Neural cell (in vitro differentiated cells): ENCODE measurements at regions not wholly inside any gene's neighbourhood (a gene's known extent, or its start where the extent isn't known, plus 50 kb on each side); places are given as distances from the start of the nearest gene placed in this dataset.

Source experiments
- H2AFZ ChIP-seq: fragments of 200-600, 300-800 bp; sonication (generic), shearing (Covaris generic); 2 replicates; pipeline ENCODE4 v1.6.0; 2014; ENCODE audit warnings: low read depth, mild to moderate bottlenecking, antibody characterized with exemption, low read length, moderate library complexity
- H3F3A ChIP-seq: fragments of 200-600 bp; shearing (Covaris generic); 2 replicates; pipeline ENCODE4 v1.6.1; 2016; ENCODE audit warnings: mild to moderate bottlenecking, moderate library complexity, mixed read lengths, antibody characterized with exemption, low read length; ENCODE audit not compliant: insufficient read depth, poor library complexity, severe bottlenecking
- H3K27ac ChIP-seq: fragments of 200-600, 300-800 bp; sonication (generic), shearing (Covaris generic); 2 replicates; pipeline ENCODE4 v1.5.1; 2014; ENCODE audit warnings: mild to moderate bottlenecking, low read length, moderate library complexity
- H3K27me3 ChIP-seq: fragments of 300-800, 200-600 bp; sonication (generic), shearing (Covaris generic); 2 replicates; pipeline ENCODE4 v1.6.0; 2014; ENCODE audit warnings: mild to moderate bottlenecking, low read depth, low read length, moderate library complexity; ENCODE audit not compliant: insufficient read depth
- H3K36me3 ChIP-seq: fragments of 300-800, 200-600 bp; sonication (generic), shearing (Covaris generic); 2 replicates; pipeline ENCODE4 v1.5.1; 2014; ENCODE audit warnings: mild to moderate bottlenecking, antibody characterized with exemption, low read length, moderate library complexity; ENCODE audit not compliant: insufficient read depth
- H3K4me2 ChIP-seq: fragments of 300-800, 200-600 bp; sonication (generic), shearing (Covaris generic); 2 replicates; pipeline ENCODE4 v1.6.0; 2014; ENCODE audit warnings: mild to moderate bottlenecking, low read length
- H3K4me3 ChIP-seq: fragments of 300-800, 200-600 bp; sonication (generic), shearing (Covaris generic); 2 replicates; pipeline ENCODE4 v1.5.1; 2014; ENCODE audit warnings: mild to moderate bottlenecking, low read length, moderate library complexity
- H3K79me2 ChIP-seq: fragments of 200-600 bp; shearing (Covaris generic); replicated peaks from 2 replicates; pipeline ENCODE4 v1.6.0; 2014; ENCODE audit warnings: mild to moderate bottlenecking, low read length, moderate library complexity; ENCODE audit not compliant: insufficient read depth
- H3K9ac ChIP-seq: fragments of 300-800, 200-600 bp; sonication (generic), shearing (Covaris generic); 2 replicates; pipeline ENCODE4 v1.6.1; 2016; ENCODE audit warnings: mild to moderate bottlenecking, low read length, mixed read lengths
- H3K9me2 ChIP-seq: fragments of 200-600 bp; shearing (Covaris generic); 2 replicates; pipeline ENCODE4 v1.6.1; 2016; ENCODE audit warnings: mild to moderate bottlenecking, low read length, mixed read lengths; ENCODE audit not compliant: insufficient read depth
- H3K9me3 ChIP-seq: fragments of 200-600, 300-800 bp; sonication (generic), shearing (Covaris generic); 2 replicates; pipeline ENCODE4 v1.6.1; 2016; ENCODE audit warnings: mild to moderate bottlenecking, mixed run types, low read length, moderate library complexity, mixed read lengths
- H4K20me1 ChIP-seq: fragments of 200-600 bp; shearing (Covaris generic); 2 replicates; pipeline ENCODE4 v1.6.1; 2016; ENCODE audit warnings: mild to moderate bottlenecking, mixed run types; ENCODE audit not compliant: insufficient read depth
- EP300 ChIP-seq: fragments of 450-650 bp; conservative IDR thresholded peaks from 2 replicates; pipeline ENCODE4 v1.6.1; 2014; ENCODE audit warnings: antibody characterized with exemption, mild to moderate bottlenecking, moderate library complexity; ENCODE audit not compliant: poor library complexity, severe bottlenecking
- EZH2 ChIP-seq: fragments of 200-600, 300-800 bp; shearing (Covaris generic), sonication (generic); IDR thresholded peaks from 2 replicates; pipeline ENCODE4 v1.6.1; 2014; ENCODE audit warnings: antibody characterized with exemption, low read length, borderline replicate concordance, mild to moderate bottlenecking; ENCODE audit not compliant: insufficient read depth, poor library complexity, severe bottlenecking
- MXI1 ChIP-seq: fragments of 450-650 bp; conservative IDR thresholded peaks from 2 replicates; pipeline ENCODE4 v1.6.1; 2014; ENCODE audit warnings: antibody characterized with exemption, mild to moderate bottlenecking; ENCODE audit not compliant: poor library complexity, severe bottlenecking
- POLR2AphosphoS5 ChIP-seq: IDR thresholded peaks from 2 replicates; pipeline ENCODE4 v1.6.1; 2012
- RAD21 ChIP-seq: fragments of 450-650 bp; conservative IDR thresholded peaks from 2 replicates; pipeline ENCODE4 v1.6.1; 2014; ENCODE audit warnings: antibody characterized with exemption, mild to moderate bottlenecking, moderate library complexity
- REST ChIP-seq: IDR thresholded peaks from 2 replicates; pipeline ENCODE4 v1.6.1; 2012; ENCODE audit warnings: borderline replicate concordance
- SMC3 ChIP-seq: fragments of 450-650 bp; conservative IDR thresholded peaks from 2 replicates; pipeline ENCODE4 v1.6.1; 2014; ENCODE audit warnings: antibody characterized with exemption, mild to moderate bottlenecking, moderate library complexity; ENCODE audit not compliant: poor library complexity
- TAF1 ChIP-seq: IDR thresholded peaks from 2 replicates; pipeline ENCODE4 v1.6.1; 2012; ENCODE audit warnings: low read depth
- TF ChIP-seq, protein P1 (sequence below): fragments of 450-650 bp; IDR thresholded peaks from 2 replicates; pipeline ENCODE4 v1.5.1; 2014; ENCODE audit warnings: antibody characterized with exemption, mild to moderate bottlenecking, moderate library complexity; ENCODE audit not compliant: poor library complexity, severe bottlenecking

GRCh38 chr3:190183121-190183520 lies 62.4 kb upstream of the P3H2 start:
- no peaks in the 10 kb centered on the region for H4K20me1 ChIP-seq
- H3K27ac ChIP-seq = no peak overlapping the region
- no peak overlapping the region for H3K4me3 ChIP-seq
- peaks cover 4% of the 10 kb centered on the region for H3F3A ChIP-seq
- H2AFZ ChIP-seq = no peak overlapping the region
- H3K4me2 ChIP-seq = no peak overlapping the region
- no peaks in the 10 kb centered on the region for H3K9me3 ChIP-seq
- H3K36me3 ChIP-seq = no peaks in the 10 kb centered on the region
- H3K9me2 ChIP-seq = no peaks in the 10 kb centered on the region
- no peak overlapping the region for H3K9ac ChIP-seq
- no peaks in the 10 kb centered on the region for H3K27me3 ChIP-seq
- TF ChIP-seq REST (no peak), EZH2 (no peak), RAD21 (no peak), EP300 (no peak), MXI1 (no peak), POLR2AphosphoS5 (no peak), SMC3 (no peak), TAF1 (no peak)
- TF ChIP-seq, protein P1, sequence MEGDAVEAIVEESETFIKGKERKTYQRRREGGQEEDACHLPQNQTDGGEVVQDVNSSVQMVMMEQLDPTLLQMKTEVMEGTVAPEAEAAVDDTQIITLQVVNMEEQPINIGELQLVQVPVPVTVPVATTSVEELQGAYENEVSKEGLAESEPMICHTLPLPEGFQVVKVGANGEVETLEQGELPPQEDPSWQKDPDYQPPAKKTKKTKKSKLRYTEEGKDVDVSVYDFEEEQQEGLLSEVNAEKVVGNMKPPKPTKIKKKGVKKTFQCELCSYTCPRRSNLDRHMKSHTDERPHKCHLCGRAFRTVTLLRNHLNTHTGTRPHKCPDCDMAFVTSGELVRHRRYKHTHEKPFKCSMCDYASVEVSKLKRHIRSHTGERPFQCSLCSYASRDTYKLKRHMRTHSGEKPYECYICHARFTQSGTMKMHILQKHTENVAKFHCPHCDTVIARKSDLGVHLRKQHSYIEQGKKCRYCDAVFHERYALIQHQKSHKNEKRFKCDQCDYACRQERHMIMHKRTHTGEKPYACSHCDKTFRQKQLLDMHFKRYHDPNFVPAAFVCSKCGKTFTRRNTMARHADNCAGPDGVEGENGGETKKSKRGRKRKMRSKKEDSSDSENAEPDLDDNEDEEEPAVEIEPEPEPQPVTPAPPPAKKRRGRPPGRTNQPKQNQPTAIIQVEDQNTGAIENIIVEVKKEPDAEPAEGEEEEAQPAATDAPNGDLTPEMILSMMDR = no peak
- no peaks in the 10 kb centered on the region for H3K79me2 ChIP-seq

GRCh38 chr3:190182418-190183043 lies 61.8 kb upstream of the P3H2 start:
- H3K4me3 ChIP-seq = no peak overlapping the region
- H3K9ac ChIP-seq = no peak overlapping the region
- H2AFZ ChIP-seq = no peak overlapping the region
- H3K27ac ChIP-seq = no peak overlapping the region
- no peaks in the 10 kb centered on the region for H3K9me2 ChIP-seq
- H4K20me1 ChIP-seq = no peaks in the 10 kb centered on the region
- H3F3A ChIP-seq = peaks cover 4% of the 10 kb centered on the region
- H3K36me3 ChIP-seq = no peaks in the 10 kb centered on the region
- H3K4me2 ChIP-seq = no peak overlapping the region
- no peaks in the 10 kb centered on the region for H3K27me3 ChIP-seq
- H3K79me2 ChIP-seq = no peaks in the 10 kb centered on the region
- no peak for TF ChIP-seq POLR2AphosphoS5
- no peak for TF ChIP-seq EP300
- no peak for TF ChIP-seq EZH2
- TF ChIP-seq SMC3 = no peak
- TF ChIP-seq, protein P1 = no peak
- no peak for TF ChIP-seq RAD21
- TF ChIP-seq MXI1 = no peak
- no peak for TF ChIP-seq REST
- TF ChIP-seq TAF1 = no peak
- H3K9me3 ChIP-seq = no peaks in the 10 kb centered on the region
